ENCODE measurements at regions not wholly inside any gene's neighbourhood (a gene's known extent, or its start where the extent isn't known, plus 50 kb on each side); places are given as distances from the start of the nearest gene placed in this dataset.

- no peak overlapping the region for H2AFZ ChIP-seq (ENCODE audit: low read length)
- no peak for TF ChIP-seq ZNF274 (IDR thresholded peaks at IDR 0.05; ENCODE audit: borderline replicate concordance, extremely low read depth, low read length)
- no peak for TF ChIP-seq CEBPB (IDR thresholded peaks at IDR 0.05; ENCODE audit: low read depth, low read length)
- TF ChIP-seq SUZ12 (IDR thresholded peaks at IDR 0.05; ENCODE audit: low read length), result no peak
- TF ChIP-seq NANOG (IDR thresholded peaks at IDR 0.05; ENCODE audit: insufficient read depth, low read depth, low read length, poor library complexity, severe bottlenecking), result no peak
- no peak for TF ChIP-seq POU5F1 (IDR thresholded peaks at IDR 0.05; ENCODE audit: low read depth, low read length)
- no peak for TF ChIP-seq PHF8 (conservative IDR thresholded peaks at IDR 0.05; ENCODE audit: low read depth, low read length)
- TF ChIP-seq SIN3A (conservative IDR thresholded peaks at IDR 0.05 in 1 of 2, IDR thresholded peaks at IDR 0.05 in 1 of 2; ENCODE audit: low read depth in 1 of 2, low read length in 2 of 2), result no peak
- TF ChIP-seq HDAC6 (IDR thresholded peaks at IDR 0.05; ENCODE audit: low read depth, low read length), result no peak
- TF ChIP-seq SRF (IDR thresholded peaks at IDR 0.05; ENCODE audit: low read depth, low read length), result no peak
- TF ChIP-seq EZH2 (IDR thresholded peaks at IDR 0.05; ENCODE audit: low read depth, low read length, severe bottlenecking), result no peak
- TF ChIP-seq NRF1 (IDR thresholded peaks at IDR 0.05; ENCODE audit: low read depth, low read length), result no peak
- no peak for TF ChIP-seq SP1 (IDR thresholded peaks at IDR 0.05; ENCODE audit: low read depth, low read length)
- no peak for TF ChIP-seq RXRA (IDR thresholded peaks at IDR 0.05; ENCODE audit: insufficient read depth, low read depth, low read length)
- TF ChIP-seq GABPA (IDR thresholded peaks at IDR 0.05; ENCODE audit: borderline replicate concordance, insufficient read depth, low read length), result no peak
- TF ChIP-seq TEAD4 (IDR thresholded peaks at IDR 0.05; ENCODE audit: low read depth, low read length), result no peak
- no peak for TF ChIP-seq KDM1A (IDR thresholded peaks at IDR 0.05; ENCODE audit: borderline replicate concordance, low read length)
Measured at GRCh38 chr21:22395965-22396364, 1397.8 kb downstream of the NCAM2 start.

More at GRCh38 chr21:22395965-22396364, 1397.8 kb downstream of the NCAM2 start:
- no peak overlapping the region for H3K18ac ChIP-seq (ENCODE audit: extremely low read depth, low read length)
- H3K79me1 ChIP-seq (ENCODE audit: low read depth, low read length), result no peaks in the 10 kb centered on the region
- no peak overlapping the region for H3K27ac ChIP-seq (ENCODE audit: low read depth, low read length)
- 98% methylated on average over 6 of the region's 6 CpGs; no CpG with 5 or more reads in 1 of the 2 experiments for WGBS, 2 experiments (ENCODE audit: extremely low coverage in 1 of 2, insufficient coverage in 1 of 2, insufficient read length in 1 of 2, insufficient replicate concordance in 2 of 2, low coverage in 1 of 2, low lambda C conversion rate in 2 of 2, missing lambda C conversion rate in 1 of 2)
- no peaks in the 10 kb centered on the region for H3K36me3 ChIP-seq (ENCODE audit: control insufficient read depth in 2 of 4, insufficient read depth in 4 of 4, low read length in 3 of 4)
- no peak for DNase-seq (ENCODE audit: low read depth in 1 of 2, low spot score in 2 of 2)
- no peak overlapping the region for H2BK20ac ChIP-seq (ENCODE audit: low read length)
- POLR2A ChIA-PET (ENCODE audit: partially characterized antibody), result no interaction called here
- no peak overlapping the region for H2BK12ac ChIP-seq (ENCODE audit: low read depth, low read length)
- H3K4me3 ChIP-seq (ENCODE audit: extremely low read depth in 1 of 4, insufficient read depth in 2 of 4, low read depth in 3 of 4, low read length in 4 of 4), result no peak overlapping the region
- H4K20me1 ChIP-seq (replicated peaks in 1 of 2; ENCODE audit: control insufficient read depth in 1 of 2, insufficient read depth in 2 of 2, low read length in 2 of 2), result no peaks in the 10 kb centered on the region
- CTCF ChIA-PET (ENCODE audit: partially characterized antibody), result no interaction called here
- H4K8ac ChIP-seq (ENCODE audit: extremely low read depth, insufficient read depth, low read length), result no peak overlapping the region
- no peaks in the 10 kb centered on the region for H3K9me3 ChIP-seq (ENCODE audit: insufficient read depth in 2 of 2, low read depth in 1 of 2, low read length in 1 of 2)
- no peaks in the 10 kb centered on the region for H3K4me1 ChIP-seq (replicated peaks in 1 of 4; ENCODE audit: control insufficient read depth in 3 of 4, insufficient read depth in 4 of 4, low read length in 3 of 4)
- no peak overlapping the region for H4K91ac ChIP-seq (replicated peaks; ENCODE audit: insufficient read length, low read length)
- H2BK5ac ChIP-seq (ENCODE audit: low read depth, low read length), result no peak overlapping the region
- no peak overlapping the region for H3K4me2 ChIP-seq (ENCODE audit: insufficient read depth in 1 of 2, low read depth in 2 of 2, low read length in 2 of 2)
- H4K5ac ChIP-seq (ENCODE audit: insufficient read length, low read depth, low read length), result no peak overlapping the region
- H2BK120ac ChIP-seq (replicated peaks; ENCODE audit: low read depth, low read length), result no peak overlapping the region
- no peaks in the 10 kb centered on the region for H3K23me2 ChIP-seq (ENCODE audit: low read depth, low read length)
- no peak overlapping the region for H3K9ac ChIP-seq (replicated peaks in 1 of 4; ENCODE audit: extremely low read depth in 1 of 4, low read depth in 3 of 4, low read length in 3 of 4)
- no peak overlapping the region for H2AK5ac ChIP-seq (ENCODE audit: low read depth, low read length)
- H3K14ac ChIP-seq (ENCODE audit: insufficient read length), result no peak overlapping the region
- H3K56ac ChIP-seq (replicated peaks; ENCODE audit: insufficient read length, low read depth, low read length), result no peak overlapping the region
- H3K27me3 ChIP-seq (replicated peaks in 1 of 4; ENCODE audit: control insufficient read depth in 3 of 4, extremely low read depth in 1 of 4, insufficient read depth in 3 of 4, low read length in 3 of 4), result no peaks in the 10 kb centered on the region
- no peaks in the 10 kb centered on the region for H3K79me2 ChIP-seq (ENCODE audit: control insufficient read depth in 1 of 2, insufficient read depth in 2 of 2, low read length in 2 of 2)
- H2BK15ac ChIP-seq (ENCODE audit: low read length), result no peak overlapping the region
- no peak overlapping the region for H3K23ac ChIP-seq (ENCODE audit: insufficient read length)
- no peak for FAIRE-seq
- H3K4ac ChIP-seq (replicated peaks; ENCODE audit: insufficient read length, low read depth, low read length), result no peak overlapping the region

Measured in H1 (cell line).